ENCODE measurements at regions not wholly inside any gene's neighbourhood (a gene's known extent, or its start where the extent isn't known, plus 50 kb on each side); places are given as distances from the start of the nearest gene placed in this dataset.
"Not testable (repeated sequence)": the region's sequence is repeated elsewhere in the genome, so short reads cannot be mapped to it uniquely, and the experiment has no call there.

DNA sequence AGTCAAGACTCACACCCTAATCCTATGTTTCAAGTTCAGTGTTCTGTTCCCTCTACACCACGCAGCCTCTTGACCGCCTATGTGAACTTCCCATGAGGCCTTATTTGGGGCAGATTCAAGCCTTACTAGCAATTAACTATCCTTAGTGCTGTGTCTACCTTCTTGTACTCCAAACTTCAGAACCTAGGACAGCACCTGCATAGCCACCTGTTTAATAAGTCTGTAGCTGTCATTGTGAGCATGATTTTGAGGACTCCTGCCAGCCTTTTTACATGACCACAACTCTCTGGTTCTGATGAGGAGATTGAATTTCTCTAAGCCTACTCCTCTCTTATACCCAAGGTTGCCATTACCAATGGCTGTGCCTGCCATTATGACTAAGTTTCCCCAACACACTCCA lies 50.8 kb upstream of the PCSK1 start:
- TF ChIP-seq, protein P1, sequence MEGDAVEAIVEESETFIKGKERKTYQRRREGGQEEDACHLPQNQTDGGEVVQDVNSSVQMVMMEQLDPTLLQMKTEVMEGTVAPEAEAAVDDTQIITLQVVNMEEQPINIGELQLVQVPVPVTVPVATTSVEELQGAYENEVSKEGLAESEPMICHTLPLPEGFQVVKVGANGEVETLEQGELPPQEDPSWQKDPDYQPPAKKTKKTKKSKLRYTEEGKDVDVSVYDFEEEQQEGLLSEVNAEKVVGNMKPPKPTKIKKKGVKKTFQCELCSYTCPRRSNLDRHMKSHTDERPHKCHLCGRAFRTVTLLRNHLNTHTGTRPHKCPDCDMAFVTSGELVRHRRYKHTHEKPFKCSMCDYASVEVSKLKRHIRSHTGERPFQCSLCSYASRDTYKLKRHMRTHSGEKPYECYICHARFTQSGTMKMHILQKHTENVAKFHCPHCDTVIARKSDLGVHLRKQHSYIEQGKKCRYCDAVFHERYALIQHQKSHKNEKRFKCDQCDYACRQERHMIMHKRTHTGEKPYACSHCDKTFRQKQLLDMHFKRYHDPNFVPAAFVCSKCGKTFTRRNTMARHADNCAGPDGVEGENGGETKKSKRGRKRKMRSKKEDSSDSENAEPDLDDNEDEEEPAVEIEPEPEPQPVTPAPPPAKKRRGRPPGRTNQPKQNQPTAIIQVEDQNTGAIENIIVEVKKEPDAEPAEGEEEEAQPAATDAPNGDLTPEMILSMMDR (IDR thresholded peaks at IDR 0.05; ENCODE audit: low read depth, low read length), result no peak
- Histone ChIP-seq H3K9me3 (ENCODE audit: control insufficient read depth, insufficient read depth, low read length) (no peaks in the 10 kb centered on the region), H3K27ac (ENCODE audit: low read depth, low read length) (no peak overlapping the region), H3K4me3 (ENCODE audit: low read depth, low read length) (no peak overlapping the region), H3K27me3 (ENCODE audit: control insufficient read depth, insufficient read depth, low read length) (peaks cover 3% of the 10 kb centered on the region)
- ChIA-PET CTCF (interaction anchor here (1.5 kb wide), 1 partner anchor 118 kb away, joined by 5 read pairs; no protein-coding TSS in a partner anchor), POLR2A (no interaction called here)
- no peak for DNase-seq (ENCODE audit: low read depth, low spot score)

DNA sequence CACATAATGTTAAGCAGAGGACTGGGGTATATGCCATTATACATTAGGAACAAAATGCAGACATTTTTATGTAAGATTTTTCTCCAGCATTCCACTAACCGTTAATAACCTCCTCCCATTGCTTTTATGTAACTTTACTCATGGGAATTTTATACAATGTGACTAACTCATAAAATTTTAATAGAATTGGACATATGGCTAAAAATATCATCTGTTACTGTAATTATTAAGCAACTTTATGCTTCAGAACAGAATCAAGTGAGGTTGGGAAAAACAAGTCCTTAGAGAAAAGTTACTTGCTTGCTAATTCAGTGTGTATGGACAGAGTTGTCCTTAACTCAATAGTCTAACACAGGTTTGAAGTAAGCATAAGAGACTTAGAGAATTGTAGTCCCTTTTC lies 54.8 kb upstream of the PCSK1 start:
- ChIA-PET POLR2A (no interaction called here), CTCF (no interaction called here)
- Histone ChIP-seq H3K4me3 (ENCODE audit: low read depth, low read length) (no peak overlapping the region), H3K9me3 (ENCODE audit: control insufficient read depth, insufficient read depth, low read length) (no peaks in the 10 kb centered on the region), H3K27me3 (ENCODE audit: control insufficient read depth, insufficient read depth, low read length) (no peaks in the 10 kb centered on the region), H3K27ac (ENCODE audit: low read depth, low read length) (no peak overlapping the region)
- TF ChIP-seq, protein P1 (IDR thresholded peaks at IDR 0.05; ENCODE audit: low read depth, low read length), result no peak
- no peak for DNase-seq (ENCODE audit: low read depth, low spot score)

DNA sequence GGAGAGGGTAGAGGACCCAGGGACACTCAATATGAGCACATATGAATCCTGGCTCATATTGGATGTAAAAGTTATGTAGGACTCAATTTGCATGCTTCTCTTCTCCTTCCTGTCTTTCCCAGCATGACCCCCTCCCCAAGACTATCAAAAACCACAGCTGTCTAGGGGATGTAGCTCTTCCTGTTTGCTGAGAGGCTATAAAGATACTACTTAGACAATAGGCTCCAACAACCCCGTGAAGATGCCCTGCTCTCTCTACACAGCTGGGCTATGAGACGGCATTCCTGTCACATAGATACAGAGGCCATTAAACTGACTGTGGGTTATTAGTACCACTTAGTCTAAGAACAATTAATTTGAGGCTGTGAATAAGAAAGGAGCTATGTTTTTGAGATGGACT lies 56.5 kb upstream of the PCSK1 start:
- CTCF ChIA-PET, result interaction anchor here (0.6 to 1.3 kb wide), 2 partner anchors 36 to 112 kb away, joined by 4 to 6 read pairs; no protein-coding TSS in a partner anchor
- no peak overlapping the region for H3K27ac ChIP-seq (ENCODE audit: low read depth, low read length)
- no peak overlapping the region for H3K4me3 ChIP-seq (ENCODE audit: low read depth, low read length)
- H3K27me3 ChIP-seq (ENCODE audit: control insufficient read depth, insufficient read depth, low read length), result no peaks in the 10 kb centered on the region
- no peaks in the 10 kb centered on the region for H3K9me3 ChIP-seq (ENCODE audit: control insufficient read depth, insufficient read depth, low read length)
- TF ChIP-seq, protein P1 (IDR thresholded peaks at IDR 0.05; ENCODE audit: low read depth, low read length), result no peak
- no peak for DNase-seq (ENCODE audit: low read depth, low spot score)
- POLR2A ChIA-PET, result no interaction called here

DNA sequence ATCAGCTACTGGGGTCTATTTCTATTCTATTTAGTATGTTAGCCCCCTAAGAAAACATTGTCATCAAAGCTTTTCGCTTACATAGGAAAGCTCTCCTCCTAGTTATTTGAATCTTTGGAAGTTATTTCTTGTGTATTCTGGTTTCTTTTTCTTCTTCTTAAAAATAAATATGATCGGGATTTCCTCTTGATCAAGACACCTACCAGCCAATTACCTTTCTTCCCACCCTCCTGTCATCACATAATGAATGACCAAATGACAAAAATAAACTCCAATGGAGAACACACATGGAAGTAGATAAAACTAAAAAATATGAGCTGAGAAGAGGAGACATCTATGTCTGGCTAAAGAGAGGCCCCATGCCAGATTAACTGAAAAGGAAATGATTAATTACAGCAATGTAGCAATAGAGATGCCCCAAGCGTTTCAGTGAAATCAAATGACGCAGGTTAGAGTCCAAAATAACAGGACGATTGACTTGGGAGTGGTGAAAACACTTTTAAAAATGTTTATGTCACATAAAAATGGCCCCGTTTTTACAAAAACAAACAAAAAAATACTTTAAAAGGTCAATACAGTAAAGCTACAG lies 59.5 kb upstream of the PCSK1 start:
- ChIA-PET CTCF (interaction anchor here (1.8 kb wide), 1 partner anchor 109 kb away, joined by 5 read pairs; no protein-coding TSS in a partner anchor), POLR2A (no interaction called here)
- no peak for DNase-seq (ENCODE audit: low read depth, low spot score)
- no peak overlapping the region for H3K27ac ChIP-seq (ENCODE audit: low read depth, low read length)
- H3K4me3 ChIP-seq (ENCODE audit: low read depth, low read length), result no peak overlapping the region
- H3K9me3 ChIP-seq (ENCODE audit: control insufficient read depth, insufficient read depth, low read length), result no peaks in the 10 kb centered on the region
- no peaks in the 10 kb centered on the region for H3K27me3 ChIP-seq (ENCODE audit: control insufficient read depth, insufficient read depth, low read length)
- TF ChIP-seq, protein P1 (IDR thresholded peaks at IDR 0.05; ENCODE audit: low read depth, low read length), result no peak

DNA sequence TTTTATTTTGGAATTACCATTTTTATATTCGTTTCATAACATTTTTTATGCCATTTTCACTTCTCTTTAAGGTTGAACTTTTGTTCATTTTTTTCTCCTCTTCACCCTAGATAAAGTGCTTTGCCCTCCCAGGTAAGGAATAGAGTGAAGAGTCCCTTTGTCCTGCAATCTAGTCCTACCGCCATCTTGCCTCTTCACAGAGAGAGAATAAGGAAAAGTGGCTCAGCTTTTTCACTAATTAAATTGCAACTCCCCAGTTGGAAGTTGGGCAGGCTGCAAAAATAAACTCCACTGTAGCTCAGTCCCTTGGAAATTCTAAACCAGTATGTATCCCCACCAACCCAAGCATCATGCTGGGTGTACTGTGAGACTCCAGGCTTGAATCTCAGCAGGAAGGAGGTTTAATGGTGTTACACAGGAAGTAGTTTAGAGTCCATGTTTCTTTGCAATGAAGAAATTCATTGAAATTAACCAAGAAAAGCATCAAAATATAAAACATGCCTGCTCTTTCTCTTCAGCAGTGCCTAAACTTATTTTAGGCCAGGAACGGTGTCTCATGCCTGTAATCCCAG lies 60.3 kb upstream of the PCSK1 start:
- Histone ChIP-seq H3K27ac (ENCODE audit: low read depth, low read length) (no peak overlapping the region), H3K27me3 (ENCODE audit: control insufficient read depth, insufficient read depth, low read length) (no peaks in the 10 kb centered on the region), H3K9me3 (ENCODE audit: control insufficient read depth, insufficient read depth, low read length) (no peaks in the 10 kb centered on the region), H3K4me3 (ENCODE audit: low read depth, low read length) (no peak overlapping the region)
- TF ChIP-seq, protein P1 (IDR thresholded peaks at IDR 0.05; ENCODE audit: low read depth, low read length), result no peak
- ChIA-PET POLR2A (no interaction called here), CTCF (interaction anchor here (1.8 kb wide), 1 partner anchor 108 kb away, joined by 5 read pairs; no protein-coding TSS in a partner anchor)
- no peak for DNase-seq (ENCODE audit: low read depth, low spot score)

DNA sequence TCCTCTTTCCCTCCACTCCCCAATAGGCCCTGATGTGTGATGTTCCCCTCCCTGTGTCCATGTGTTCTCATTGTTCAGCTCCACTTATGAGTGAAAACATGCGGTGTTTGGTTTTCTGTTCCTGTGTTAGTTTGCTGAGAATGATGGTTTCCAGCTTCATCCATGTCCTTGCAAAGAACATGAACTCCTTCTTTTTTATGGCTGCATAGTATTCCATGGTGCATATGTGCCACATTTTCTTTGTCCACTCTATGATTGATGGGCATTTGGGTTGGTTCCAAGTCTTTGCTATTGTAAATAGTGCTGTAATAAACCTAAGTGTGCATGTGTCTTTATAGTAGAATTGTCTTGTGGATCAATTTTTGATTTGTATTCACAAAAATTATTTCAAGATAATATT lies 62.4 kb upstream of the PCSK1 start:
- DNase-seq (ENCODE audit: low read depth, low spot score); H3K4me3 ChIP-seq (ENCODE audit: low read depth, low read length); H3K27ac ChIP-seq (ENCODE audit: low read depth, low read length); POLR2A ChIA-PET; H3K9me3 ChIP-seq (ENCODE audit: control insufficient read depth, insufficient read depth, low read length); CTCF ChIA-PET; H3K27me3 ChIP-seq (ENCODE audit: control insufficient read depth, insufficient read depth, low read length): not testable (repeated sequence)

DNA sequence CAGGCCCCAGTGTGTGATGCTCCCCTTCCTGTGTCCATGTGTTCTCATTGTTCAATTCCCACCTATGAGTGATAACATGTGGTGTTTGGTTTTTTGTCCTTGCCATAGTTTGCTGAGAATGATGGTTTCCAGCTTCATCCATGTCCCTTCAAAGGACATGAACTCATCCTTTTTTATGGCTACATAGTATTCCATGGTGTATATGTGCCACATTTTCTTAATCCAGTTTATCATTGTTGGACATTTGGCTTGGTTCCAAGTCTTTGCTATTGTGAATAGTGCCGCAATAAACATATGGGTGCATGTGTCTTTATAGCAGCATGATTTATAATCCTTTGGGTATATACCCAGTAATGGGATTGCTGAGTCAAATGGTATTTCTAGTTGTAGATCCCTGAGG lies 64.0 kb upstream of the PCSK1 start:
- H3K27ac ChIP-seq (ENCODE audit: low read depth, low read length); H3K4me3 ChIP-seq (ENCODE audit: low read depth, low read length); POLR2A ChIA-PET; DNase-seq (ENCODE audit: low read depth, low spot score); CTCF ChIA-PET; H3K27me3 ChIP-seq (ENCODE audit: control insufficient read depth, insufficient read depth, low read length); H3K9me3 ChIP-seq (ENCODE audit: control insufficient read depth, insufficient read depth, low read length): not testable (repeated sequence)
